ENCODE measurements at regions not wholly inside any gene's neighbourhood (a gene's known extent, or its start where the extent isn't known, plus 50 kb on each side); places are given as distances from the start of the nearest gene placed in this dataset.

GRCh38 chr3:127462111-127462655 is 128.3 kb downstream of the TPRA1 start (continued):
- TF ChIP-seq GATA3 (IDR thresholded peaks at IDR 0.05; ENCODE audit: borderline replicate concordance) (no peak), CBX2 (IDR thresholded peaks at IDR 0.05; ENCODE audit: borderline replicate concordance, low read depth) (no peak), CEBPB (IDR thresholded peaks at IDR 0.05) (no peak), NR3C1 (IDR thresholded peaks at IDR 0.05) (no peak), RFX5 (IDR thresholded peaks at IDR 0.05) (no peak), POLR2AphosphoS2 (conservative IDR thresholded peaks at IDR 0.05; ENCODE audit: low read length) (no peak), POLR2A (IDR thresholded peaks at IDR 0.05; ENCODE audit: low read length) (no peak), NFE2L2 (conservative IDR thresholded peaks at IDR 0.05; ENCODE audit: low read length) (no peak)

GRCh38 chr3:127461286-127461910 is 129.1 kb downstream of the TPRA1 start:
- POLR2A ChIA-PET, result no interaction called here
- no peak overlapping the region for H3K4me2 ChIP-seq
- ATAC-seq (no peak), DNase-seq (ENCODE audit: low read depth in 1 of 2, low spot score in 1 of 2) (no peak), FAIRE-seq (no peak)
- no peak for TF ChIP-seq ZNF302 (CRISPR knock-in tag; IDR thresholded peaks at IDR 0.05)
- no peak for TF ChIP-seq JUN (IDR thresholded peaks at IDR 0.05)
- no peak for TF ChIP-seq CTCF (IDR thresholded peaks at IDR 0.05)
- no peak for TF ChIP-seq GATA3 (IDR thresholded peaks at IDR 0.05; ENCODE audit: borderline replicate concordance)
- TF ChIP-seq TP53 (CRISPR knock-in tag; IDR thresholded peaks at IDR 0.05), result no peak
- no peak for TF ChIP-seq HOXB13 (CRISPR knock-in tag; IDR thresholded peaks at IDR 0.05; ENCODE audit: low read depth)
- no peak for TF ChIP-seq MAX (IDR thresholded peaks at IDR 0.05)
- TF ChIP-seq HES2 (IDR thresholded peaks at IDR 0.05), result no peak
- TF ChIP-seq POLR2A (IDR thresholded peaks at IDR 0.05; ENCODE audit: low read length), result no peak
- TF ChIP-seq BCL3 (IDR thresholded peaks at IDR 0.05), result no peak
- H3K27ac ChIP-seq, result no peak overlapping the region
- no peak overlapping the region for H3K4me3 ChIP-seq
- no peaks in the 10 kb centered on the region for H3K9me3 ChIP-seq
- CTCF ChIA-PET, result interaction anchor here (0.9 kb wide), 1 partner anchor 939 kb away, joined by 3 read pairs; no protein-coding TSS in a partner anchor
- WGBS (ENCODE audit: missing lambda C conversion rate), result 49% methylated on average over 8 of the region's 10 CpGs
- no peaks in the 10 kb centered on the region for H3K4me1 ChIP-seq

- DNase-seq (ENCODE audit: low read depth in 1 of 2, low spot score in 1 of 2) (no peak), ATAC-seq (no peak), FAIRE-seq (no peak)
- ChIA-PET CTCF (no interaction called here), POLR2A (no interaction called here)
- H3K4me3 ChIP-seq, result no peak overlapping the region
- no peak overlapping the region for H3K4me2 ChIP-seq
- H3K4me1 ChIP-seq, result no peaks in the 10 kb centered on the region
- H3K27ac ChIP-seq, result no peak overlapping the region
- 22% methylated on average over 2 of the region's 3 CpGs for WGBS (ENCODE audit: missing lambda C conversion rate)
- TF ChIP-seq MAX (IDR thresholded peaks at IDR 0.05), result no peak
- no peak for TF ChIP-seq SMC3 (IDR thresholded peaks at IDR 0.05)
- TF ChIP-seq USF2 (IDR thresholded peaks at IDR 0.05), result no peak
- no peak for TF ChIP-seq PHF8 (IDR thresholded peaks at IDR 0.05; ENCODE audit: borderline replicate concordance, low read depth)
- no peak for TF ChIP-seq JUNB (IDR thresholded peaks at IDR 0.05)
- no peak for TF ChIP-seq JUN (IDR thresholded peaks at IDR 0.05)
- no peak for TF ChIP-seq HMGXB4 (CRISPR knock-in tag; IDR thresholded peaks at IDR 0.05; ENCODE audit: borderline replicate concordance)
- TF ChIP-seq NFE2L2 (conservative IDR thresholded peaks at IDR 0.05; ENCODE audit: low read length), result no peak
- H3K9me3 ChIP-seq, result no peaks in the 10 kb centered on the region
Measured at GRCh38 chr3:127459891-127460290, 130.6 kb downstream of the TPRA1 start.
